CD4-positive, alpha-beta T cell treated with Interleukin-4 for 4 hours (primary cell): ENCODE measurements at regions not wholly inside any gene's neighbourhood (a gene's known extent, or its start where the extent isn't known, plus 50 kb on each side); places are given as distances from the start of the nearest gene placed in this dataset.
"Not testable (repeated sequence)": the region's sequence is repeated elsewhere in the genome, so short reads cannot be mapped to it uniquely, and the experiment has no call there.

ENCODE experiments used
- DNase-seq: peaks from one replicate; pipeline ENCODE4 v3.0.0-alpha.2; 2020

DNA sequence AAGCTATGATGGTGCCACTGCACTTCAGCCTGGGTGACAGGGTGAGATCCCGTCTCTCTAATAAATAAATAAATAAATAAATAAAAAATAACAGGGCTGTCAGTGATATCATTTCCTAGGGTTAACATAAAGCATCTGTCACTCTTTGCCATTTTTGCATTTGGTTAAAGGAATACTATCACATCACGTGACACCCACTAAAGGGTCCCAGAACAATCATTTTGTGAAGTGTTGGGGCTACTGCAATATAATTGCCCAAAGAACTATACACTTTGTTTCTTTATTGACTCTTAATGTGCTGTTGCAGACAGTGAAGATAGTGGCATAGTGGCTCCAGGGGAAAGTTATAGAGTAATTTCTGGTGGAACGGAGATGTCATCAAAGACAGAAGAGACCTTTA, 176.5 kb upstream of the MMS22L start:
- DNase-seq, result no peak

DNA sequence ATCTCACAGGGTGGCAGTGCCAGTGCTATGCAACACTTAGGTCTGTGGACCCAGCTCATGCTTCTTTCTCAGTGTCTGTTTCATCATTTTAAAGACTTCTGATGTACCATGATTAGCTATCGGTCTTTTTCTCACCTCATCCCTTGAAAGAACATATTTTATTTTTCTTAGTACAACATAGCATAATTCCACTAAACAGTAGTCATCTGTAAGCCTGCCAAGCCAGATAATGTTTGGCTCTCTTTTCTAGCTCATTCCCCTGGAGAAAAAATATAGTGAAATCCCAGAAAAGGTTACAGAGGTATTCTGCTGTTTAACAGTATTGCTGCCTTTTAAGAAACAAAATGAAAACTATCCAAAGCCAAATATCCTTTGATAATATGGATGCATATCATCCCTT, 177.0 kb upstream of the MMS22L start:
- no peak for DNase-seq

DNA sequence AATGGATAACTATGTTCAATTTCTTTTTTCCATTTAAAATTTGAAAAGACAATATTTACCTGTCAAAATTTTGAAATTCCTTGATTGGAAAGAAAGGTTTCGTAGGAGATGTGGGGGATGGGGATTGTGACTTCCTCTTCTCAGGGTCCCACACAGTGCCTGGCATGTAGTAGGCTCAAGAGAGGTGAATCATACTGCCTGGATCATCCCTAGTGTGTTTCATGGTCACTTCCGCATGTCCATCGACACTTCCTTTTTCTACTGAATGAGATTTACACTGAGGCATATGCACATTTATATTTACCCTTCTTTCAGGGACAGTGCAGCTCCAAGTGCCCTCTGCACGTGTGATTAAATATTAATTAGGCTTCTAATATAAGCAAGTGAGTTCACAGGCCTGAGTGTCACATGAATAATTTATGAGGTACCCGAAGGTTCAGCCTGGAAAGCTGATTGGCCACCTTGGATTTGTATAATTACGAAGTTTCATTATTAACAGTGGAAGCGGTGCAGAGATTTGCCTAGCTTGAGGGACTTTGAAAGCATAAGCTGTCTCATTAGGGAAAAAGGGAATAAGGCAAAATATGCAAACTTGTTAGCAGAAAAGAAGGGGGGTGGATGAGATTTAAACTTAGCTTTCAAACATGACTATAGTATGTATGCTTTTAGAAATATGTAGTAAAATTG, 177.5 kb upstream of the MMS22L start:
- DNase-seq, result no peak

DNA sequence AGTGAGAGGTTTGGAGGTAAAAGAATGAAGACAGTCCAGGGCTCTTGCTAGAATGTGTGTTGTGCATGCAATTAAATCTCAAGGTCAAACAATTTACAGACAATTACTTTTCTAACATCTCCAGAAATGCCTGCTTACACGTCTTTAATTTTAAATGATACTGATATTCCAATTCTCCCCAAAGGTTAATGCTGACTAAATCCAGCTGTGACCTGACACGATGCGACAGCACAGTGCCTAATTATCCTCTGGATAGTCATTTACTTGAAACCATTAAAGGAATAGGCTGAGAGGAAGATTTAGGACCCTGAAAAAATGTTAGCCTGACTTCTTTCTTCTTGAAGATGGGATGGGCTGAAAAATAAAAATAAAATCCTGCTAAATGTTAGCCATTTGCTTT, 178.2 kb upstream of the MMS22L start:
- DNase-seq, result no peak

DNA sequence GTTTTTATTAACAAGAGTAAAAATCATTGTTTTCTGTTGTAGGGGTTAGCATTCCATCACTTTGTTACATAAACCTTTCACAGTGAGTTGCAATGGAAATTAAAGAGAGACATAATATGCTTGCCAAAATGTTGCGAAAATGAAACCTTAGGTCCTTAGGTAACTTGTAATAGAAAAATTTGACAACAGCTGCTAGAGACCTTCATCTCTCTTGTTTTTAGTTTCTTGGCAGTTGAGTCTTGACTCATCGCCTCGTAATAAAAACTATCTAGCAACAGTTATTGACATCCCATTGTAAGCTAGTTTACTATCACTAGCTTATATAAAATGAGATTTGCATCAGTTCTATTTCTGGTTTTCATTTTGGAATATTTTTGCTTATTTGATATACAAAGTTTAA, 179.0 kb upstream of the MMS22L start:
- DNase-seq, result no peak

DNA sequence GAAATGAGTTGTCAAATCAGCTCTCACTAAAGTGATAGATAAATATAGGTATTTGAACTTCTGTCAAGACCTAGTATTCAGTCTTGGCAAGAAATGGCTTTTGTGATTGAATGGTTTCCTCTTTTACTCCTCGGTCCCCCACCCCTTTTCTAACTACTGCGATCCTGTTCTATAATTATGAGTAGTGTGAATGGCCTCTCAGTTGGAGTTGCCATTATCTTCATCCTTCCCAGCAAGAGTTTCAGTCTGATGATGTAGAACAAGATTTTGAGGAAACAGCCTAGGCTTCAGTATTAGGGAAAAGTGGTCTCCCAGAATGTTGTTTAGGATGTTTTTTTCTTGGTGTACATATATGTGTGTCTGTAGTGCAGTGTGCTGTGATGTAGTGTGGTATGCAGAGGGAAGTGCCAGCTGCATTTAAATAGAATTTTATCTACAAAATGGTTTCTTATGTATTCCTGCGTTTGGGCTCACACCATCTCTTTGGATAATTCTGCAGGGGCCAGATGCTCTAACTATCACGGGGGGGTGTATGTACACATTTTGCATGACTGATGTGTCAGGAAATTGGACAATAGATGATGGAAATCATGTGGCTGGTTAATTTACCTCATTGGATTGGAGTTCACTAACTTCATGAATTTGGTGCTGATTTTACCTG, 180.1 kb upstream of the MMS22L start:
- DNase-seq, result no peak

DNA sequence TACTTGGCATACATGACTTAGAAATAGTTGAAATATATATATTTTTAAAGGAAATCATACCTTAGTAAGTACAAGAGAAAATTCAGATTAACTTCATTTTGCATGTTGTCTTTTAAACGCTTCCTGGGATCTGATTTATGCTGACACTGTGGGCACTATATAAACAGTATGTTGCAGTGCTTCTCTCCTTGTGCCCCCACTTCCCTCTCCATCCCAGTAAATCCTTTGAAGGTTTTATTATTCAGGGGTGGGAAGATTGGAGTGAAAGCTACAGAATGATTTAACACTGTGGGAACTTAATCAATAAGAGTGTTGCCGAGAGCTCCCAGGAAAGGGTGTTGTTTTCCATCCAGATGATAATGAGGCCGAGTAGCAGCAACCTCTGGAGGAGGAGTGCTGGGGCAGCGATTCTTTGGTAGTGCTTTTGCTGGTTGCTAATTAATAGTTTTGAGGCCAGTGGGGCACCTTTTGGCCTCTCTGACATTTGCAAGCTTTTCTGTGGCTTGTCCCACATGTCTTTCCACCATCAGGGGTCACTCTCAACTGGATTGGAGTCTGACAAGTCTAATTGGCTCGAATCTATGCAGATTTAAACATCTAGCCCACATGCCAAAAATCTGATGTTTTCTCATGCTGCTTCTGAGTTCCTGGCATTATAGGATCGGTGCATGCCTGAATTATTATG, 183.0 kb upstream of the MMS22L start:
- DNase-seq, result no peak

DNA sequence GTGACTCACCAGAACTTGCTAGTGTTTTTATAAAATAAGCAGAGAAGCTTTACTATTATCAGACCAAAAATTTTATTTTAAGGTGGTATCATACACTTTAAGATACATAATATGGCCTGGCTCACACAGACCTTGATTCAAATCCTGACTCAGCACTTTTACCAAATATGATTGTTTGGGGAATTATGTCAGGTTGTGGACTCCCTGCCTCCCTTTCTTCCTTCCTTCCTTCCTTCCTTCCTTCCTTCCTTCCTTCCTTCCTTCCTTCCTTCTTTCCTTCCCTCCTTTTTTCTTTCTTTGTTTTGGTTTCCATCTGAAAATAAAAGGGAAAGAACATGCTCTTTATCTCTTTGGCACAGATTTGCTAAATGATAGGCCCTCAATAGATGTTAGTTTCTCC, 186.0 kb upstream of the MMS22L start:
- DNase-seq, result no peak

DNA sequence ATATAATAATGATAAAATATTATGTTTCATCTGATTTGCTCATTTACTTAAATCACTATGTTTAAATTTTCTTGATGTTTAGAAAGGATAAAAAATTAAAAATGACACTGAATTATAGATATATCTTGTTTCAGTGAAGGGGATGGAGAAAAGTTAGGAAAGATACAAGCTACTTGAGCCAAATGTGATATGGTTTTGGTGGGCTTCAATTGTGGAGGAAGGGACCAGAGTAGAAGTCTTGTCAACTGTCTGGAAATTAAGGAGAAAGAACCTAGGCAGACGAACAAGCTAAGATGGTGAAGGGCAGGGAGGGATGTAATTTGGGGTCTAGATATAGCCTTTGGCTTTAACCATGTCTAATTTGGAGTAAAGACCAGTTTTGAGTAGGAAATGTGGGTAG, 186.4 kb upstream of the MMS22L start:
- DNase-seq, result no peak

DNA sequence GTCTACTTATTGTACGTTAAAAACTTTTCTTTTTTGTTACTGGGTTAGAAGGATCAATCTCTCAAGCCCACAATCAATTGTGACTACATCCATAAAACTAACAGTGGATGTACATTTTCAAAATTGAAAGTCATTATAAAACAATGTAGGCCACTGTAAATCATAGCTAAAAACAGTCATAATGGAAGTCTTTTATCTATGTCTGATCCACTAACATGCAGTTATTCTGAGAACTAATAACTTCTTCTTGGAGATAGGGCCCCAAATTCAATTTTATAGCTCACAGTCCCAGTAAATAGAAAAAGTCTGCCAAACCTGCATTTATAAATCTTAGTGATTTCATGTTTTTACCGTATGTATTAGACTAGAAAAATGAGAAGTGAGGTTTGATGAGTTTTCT, 187.3 kb upstream of the MMS22L start:
- no peak for DNase-seq

DNA sequence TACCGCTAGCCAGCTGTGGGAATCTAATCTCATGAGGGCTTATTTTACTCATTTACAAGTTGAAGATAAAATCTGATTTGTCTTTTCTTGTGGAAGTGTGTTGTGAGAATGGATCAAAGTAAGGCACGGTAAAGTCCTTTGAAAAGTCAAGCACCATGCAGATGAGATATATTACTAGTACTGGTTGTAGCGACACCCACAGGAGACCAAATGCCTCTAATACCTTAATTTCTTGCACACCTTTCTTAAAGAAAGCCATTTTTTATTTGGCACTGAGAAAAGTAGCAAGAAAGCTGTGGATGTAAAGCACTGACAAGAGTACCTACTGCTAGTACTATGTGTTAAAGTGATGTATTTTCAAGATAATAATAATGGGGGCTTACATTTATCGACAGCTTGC, 191.0 kb upstream of the MMS22L start:
- DNase-seq, result no peak

DNA sequence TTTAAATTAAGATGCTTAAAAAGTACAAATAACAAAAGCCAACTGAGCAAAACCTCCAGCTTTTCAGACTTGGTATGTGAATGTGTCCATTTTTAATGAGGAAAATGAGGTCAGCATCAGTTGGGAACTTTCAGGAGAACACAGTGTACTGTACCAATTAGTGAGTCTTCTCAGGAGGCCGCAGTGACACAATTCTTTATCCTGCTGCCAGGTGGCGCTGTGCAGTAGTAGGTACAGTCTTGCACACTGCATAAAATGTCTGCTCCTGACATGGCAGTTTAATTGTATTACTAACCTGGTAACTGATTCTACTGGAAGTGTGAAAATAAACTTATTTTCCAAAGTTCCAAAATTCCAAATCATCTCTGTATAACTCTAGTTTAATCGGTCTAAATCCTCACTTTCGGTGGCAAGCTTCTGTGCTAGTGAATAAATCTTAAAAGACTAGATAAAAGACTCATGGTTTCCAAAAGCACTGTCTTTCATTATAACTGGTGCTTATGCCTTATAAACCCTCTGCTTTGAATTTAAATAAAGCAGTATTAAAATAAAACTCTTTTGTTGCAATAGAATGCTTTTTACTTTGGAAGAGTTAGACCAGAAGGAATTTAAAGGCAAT, 214.8 kb upstream of the MMS22L start:
- peak; percentile 52 for DNase-seq

DNA sequence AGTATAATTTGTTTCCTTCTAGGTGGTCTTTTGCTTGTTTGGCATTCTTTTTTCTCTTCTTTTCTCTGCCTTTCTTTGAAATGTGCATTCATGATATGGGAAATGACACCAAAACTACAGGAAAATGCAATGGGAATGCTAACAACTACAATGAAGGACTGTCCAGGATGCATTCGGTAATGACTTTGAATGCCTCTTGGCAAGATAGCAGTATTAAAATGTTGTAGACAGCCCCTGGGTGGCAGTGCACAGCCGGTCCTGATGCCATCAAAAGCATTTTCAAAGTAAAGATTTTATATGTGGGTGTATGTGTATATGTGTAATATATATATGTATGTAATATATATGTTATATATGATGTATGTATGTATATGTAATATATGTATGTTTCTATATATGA, 218.8 kb upstream of the MMS22L start:
- no peak for DNase-seq

DNA sequence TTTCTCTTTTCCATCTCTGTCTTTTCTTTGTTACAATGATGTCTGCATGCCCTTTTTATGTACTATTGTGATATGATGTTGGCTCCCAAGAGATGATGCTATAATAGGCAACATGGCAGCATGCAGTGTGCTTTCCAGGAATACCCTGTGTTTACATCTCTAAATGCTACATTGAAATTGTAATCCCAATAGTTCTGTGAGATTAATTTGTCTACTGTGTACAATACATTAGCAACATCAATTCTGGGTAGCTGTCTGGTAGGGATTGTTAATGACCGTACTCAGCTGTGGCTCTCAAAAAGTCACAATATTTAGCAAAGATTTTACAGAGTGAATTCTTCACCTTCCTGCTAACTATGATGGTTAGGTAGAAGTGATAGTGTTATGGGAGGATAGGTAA, 225.6 kb upstream of the MMS22L start:
- DNase-seq, result no peak

DNA sequence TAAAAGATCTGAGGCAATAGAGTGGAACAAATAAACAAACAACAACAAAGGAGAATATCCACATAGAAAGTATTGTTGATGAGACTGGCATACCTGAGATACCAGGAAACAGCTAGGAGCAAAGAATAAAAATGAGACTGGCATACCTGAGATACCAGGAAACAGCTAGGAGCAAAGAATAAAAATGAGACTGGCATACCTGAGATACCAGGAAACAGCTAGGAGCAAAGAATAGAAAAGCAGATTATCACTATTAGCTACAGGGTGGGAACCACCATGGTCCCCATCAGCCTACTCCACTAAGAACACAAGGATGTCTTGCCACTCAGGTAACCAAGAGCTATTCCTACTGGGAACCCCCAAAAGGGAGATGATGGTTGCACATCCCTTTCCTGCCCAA, 230.2 kb upstream of the MMS22L start:
- not testable (repeated sequence) for DNase-seq

DNA sequence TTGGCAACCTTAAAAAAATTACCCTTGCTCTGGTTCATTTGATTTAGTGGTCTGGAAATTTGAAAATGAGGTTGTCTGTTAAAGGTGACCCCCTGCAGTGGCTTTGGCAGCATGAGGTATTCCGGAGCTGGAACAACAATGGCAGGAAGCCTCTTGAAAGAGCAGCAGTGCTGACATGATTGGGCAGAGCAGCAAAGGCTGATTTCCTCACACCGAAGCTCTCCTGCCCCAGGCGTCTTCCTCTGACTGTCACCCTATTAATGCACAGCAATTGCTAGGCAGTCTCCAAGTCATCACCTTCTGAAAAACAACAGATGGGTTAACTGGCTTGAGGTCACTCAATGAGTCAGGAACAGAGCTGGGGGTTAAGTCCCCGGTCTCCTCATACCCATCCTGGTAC, 241.8 kb upstream of the MMS22L start:
- no peak for DNase-seq

DNA sequence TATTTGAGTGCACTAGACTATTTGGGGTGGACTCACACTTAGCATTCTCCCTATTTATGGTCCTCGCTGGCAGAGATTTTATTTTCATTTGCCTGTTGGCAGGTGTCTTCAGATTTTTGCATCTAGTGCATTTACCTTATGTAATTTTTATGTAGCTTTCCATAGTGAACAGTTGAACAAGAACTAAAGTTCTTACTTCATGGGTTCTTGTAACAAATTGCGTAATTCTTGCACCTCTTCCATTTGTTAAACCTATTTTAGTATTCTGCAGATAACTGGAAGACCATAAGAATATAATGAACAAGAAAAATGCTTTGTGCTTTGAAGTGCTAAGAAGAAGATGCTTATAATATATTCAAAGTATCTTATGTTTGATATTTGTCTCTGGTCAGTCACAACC, 252.8 kb upstream of the MMS22L start:
- no peak for DNase-seq

DNA sequence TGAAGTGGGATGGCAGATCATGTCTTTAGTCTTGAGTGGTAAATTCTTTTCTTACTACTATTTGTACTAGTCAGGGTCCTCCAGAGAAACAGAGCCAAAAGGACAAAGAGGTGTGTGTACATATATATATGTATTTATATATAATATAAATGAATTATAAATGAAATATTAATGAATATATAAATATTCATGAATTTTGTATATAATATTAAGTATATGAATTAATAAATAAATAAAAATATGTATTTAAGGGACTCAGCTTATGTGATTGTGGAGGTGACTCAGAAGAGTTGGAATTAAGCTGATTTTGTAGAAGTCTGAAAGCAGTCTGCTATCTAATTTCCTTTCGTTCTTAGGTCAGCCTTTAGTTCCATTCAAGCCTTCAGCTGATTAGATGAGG, 265.3 kb upstream of the MMS22L start:
- DNase-seq, result no peak

DNA sequence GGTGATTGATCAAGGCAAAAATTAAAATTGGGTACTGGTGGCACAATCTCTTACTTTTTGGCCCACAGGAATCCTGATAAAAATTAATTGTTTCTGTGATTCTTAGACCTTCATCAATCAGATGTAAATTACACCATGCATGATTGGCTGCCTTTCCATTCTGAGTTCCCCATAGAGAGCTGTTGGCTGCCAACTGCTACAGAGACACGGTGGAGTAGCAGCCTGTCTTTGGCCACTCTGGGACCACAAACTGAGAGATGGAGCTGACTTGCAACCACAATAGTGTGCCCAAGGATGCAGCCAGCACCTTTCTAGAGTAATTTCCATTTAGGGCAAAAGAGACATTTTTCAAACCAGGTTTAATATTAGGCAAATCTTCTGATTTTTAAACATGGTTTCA, 274.3 kb upstream of the MMS22L start:
- no peak for DNase-seq

DNA sequence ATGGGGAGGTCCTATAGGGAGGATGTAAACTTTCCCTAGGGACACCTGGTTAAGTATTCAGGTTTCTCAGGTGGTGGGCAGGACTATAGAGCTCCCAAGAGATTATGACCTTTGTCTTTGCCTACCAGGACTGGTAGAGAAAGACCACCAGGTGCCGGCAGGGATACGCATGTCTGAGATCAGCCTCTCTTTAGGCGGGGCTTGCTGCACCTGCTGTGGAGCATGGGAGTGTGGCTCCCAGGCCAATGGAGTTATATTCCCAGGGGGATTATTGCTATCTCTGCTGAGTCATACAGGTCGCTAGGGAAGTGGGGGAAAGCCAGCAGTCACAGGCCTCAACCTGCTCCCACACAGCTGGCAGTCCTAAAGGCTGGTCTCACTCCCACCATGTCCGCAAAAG, 280.5 kb upstream of the MMS22L start:
- DNase-seq, result no peak

DNA sequence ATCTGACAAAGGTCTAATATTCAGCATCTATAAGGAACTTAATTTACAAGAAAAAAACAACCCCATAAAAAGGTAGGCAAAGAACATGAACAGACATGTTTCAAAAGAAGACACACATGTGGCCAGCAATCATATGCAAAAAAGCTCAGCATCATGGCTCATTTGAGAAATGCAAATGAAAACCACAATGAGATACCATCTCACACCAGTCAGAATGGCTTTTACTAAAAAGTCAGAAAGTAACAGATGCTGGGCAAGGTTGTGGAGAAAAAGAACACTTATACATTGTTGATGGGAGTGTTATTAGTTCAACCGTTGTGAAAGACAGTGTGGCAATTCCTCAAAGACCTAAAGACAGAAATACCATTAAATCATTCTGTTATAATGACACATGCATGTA, 289.9 kb upstream of the MMS22L start:
- DNase-seq, result no peak

DNA sequence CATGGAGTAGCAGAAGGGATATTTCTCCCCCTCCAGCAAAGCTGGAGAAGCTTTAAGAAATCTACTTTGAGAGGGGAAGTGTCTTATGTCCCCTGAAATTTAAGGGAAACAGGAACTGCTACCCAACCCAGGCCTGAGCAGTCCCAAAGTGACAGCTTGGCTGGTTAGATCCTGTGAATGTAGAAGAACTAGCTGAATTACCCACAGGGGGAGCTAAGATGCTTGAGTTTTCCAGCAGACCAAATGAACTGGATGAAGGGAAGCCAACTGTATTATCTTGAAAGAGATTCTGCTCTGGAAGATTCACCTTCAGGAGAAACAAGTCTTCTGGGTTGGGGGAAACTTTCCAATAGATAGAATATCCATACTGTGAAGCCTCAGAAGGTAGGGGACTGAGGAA, 303.3 kb upstream of the MMS22L start:
- no peak for DNase-seq

DNA sequence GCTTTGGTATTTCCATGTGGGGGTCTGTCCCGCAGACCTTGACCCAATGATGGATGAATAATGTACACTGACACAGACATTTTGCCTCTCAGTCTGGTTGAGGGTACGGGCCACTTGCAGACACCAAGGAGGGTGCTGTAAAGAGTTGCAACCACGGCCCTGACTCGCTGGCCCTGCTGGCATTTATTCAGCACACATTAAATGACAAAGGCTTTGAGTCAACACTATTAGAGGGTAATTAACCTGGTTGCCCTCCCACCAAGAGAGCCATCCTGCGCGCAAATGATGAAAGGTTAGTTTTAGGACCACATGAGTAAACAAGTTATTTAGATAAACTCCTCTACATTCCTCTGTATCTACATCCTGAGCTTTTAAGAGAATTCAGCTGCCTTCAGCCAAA, 308.9 kb upstream of the MMS22L start:
- no peak for DNase-seq

DNA sequence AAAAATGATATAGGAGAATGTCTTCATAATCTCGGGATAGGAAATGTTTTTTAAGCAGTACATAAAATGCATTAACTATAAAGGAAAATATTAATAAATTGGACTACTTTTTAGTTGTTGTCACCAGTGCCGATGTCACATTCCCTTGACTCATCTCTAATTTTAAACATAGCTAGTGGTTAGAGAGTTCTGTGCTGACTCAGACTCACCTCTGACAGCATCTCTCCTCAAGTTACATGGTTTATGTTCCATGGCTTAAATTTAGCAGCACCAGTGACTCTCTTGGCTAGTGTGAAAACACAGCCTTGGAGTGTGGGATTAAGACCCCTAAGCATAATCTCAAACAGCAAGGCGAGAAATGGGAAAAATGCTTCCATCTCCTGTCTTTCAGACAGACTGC, 311.8 kb upstream of the MMS22L start:
- no peak for DNase-seq
